ENCODE measurements at regions not wholly inside any gene's neighbourhood (a gene's known extent, or its start where the extent isn't known, plus 50 kb on each side); places are given as distances from the start of the nearest gene placed in this dataset.

GRCh38 chr3:189570916-189571315 is 60.3 kb upstream of the TP63 start (continued):
- TF ChIP-seq SRF (IDR thresholded peaks at IDR 0.05; ENCODE audit: low read depth in 2 of 2, low read length in 2 of 2): no peak
- TF ChIP-seq IRF5 (IDR thresholded peaks at IDR 0.05; ENCODE audit: borderline replicate concordance): no peak
- no peak for TF ChIP-seq GATAD2B (conservative IDR thresholded peaks at IDR 0.05; ENCODE audit: low read depth)
- 0 out of 2 replicates have a peak, but pooled peaks have one; percentile 12 for TF ChIP-seq EED (IDR thresholded peaks at IDR 0.05; ENCODE audit: low read depth)
- TF ChIP-seq EGR1 (IDR thresholded peaks at IDR 0.05; ENCODE audit: borderline replicate concordance in 1 of 2, low read depth in 2 of 2, low read length in 2 of 2): no peak
- TF ChIP-seq RUNX3 (IDR thresholded peaks at IDR 0.05; ENCODE audit: low read length): 0 out of 2 replicates have a peak, but pooled peaks have one; percentile 9
- TF ChIP-seq ZBTB40 (IDR thresholded peaks at IDR 0.05; ENCODE audit: borderline replicate concordance): peak; percentile 42; the same call in 1 of the 2 replicates
- peak; percentile 61 for TF ChIP-seq JUNB (IDR thresholded peaks at IDR 0.05)
- TF ChIP-seq ATF7 (IDR thresholded peaks at IDR 0.05; ENCODE audit: low read depth): peak; percentile 71

Data from GM12878 (cell line).